GM19438 (cell line): ENCODE measurements at regions not wholly inside any gene's neighbourhood (a gene's known extent, or its start where the extent isn't known, plus 50 kb on each side); places are given as distances from the start of the nearest gene placed in this dataset.

Source experiments
- ATAC-seq: cut with Tn5 transposase; IDR thresholded peaks from one replicate; pipeline ENCODE4 v1.9.1; 2021; ENCODE audit warnings: low read depth; ENCODE audit not compliant: unreplicated experiment

GRCh38 chr1:55426619-55427018 is 211.5 kb upstream of the USP24 start:
- no peak for ATAC-seq

GRCh38 chr1:55426156-55426555 is 211.0 kb upstream of the USP24 start:
- no peak for ATAC-seq

- ATAC-seq, result no peak
These were observed 210.3 kb upstream of the USP24 start for GRCh38 chr1:55425310-55425930.

GRCh38 chr1:55423376-55423775 is 208.2 kb upstream of the USP24 start:
- no peak for ATAC-seq

- ATAC-seq, result no peak
These were observed 206.0 kb upstream of the USP24 start for GRCh38 chr1:55420929-55421716.

GRCh38 chr1:55420026-55420425 is 204.9 kb upstream of the USP24 start:
- no peak for ATAC-seq

- no peak for ATAC-seq
These were observed 203.2 kb upstream of the USP24 start for GRCh38 chr1:55418208-55419000.

GRCh38 chr1:55416164-55416842 is 201.1 kb upstream of the USP24 start:
- no peak for ATAC-seq

GRCh38 chr1:55413286-55413685 is 198.1 kb upstream of the USP24 start:
- no peak for ATAC-seq

GRCh38 chr1:55412060-55412459 is 196.9 kb upstream of the USP24 start:
- ATAC-seq, result no peak

GRCh38 chr1:55402671-55403464 is 187.7 kb upstream of the USP24 start:
- no peak for ATAC-seq

GRCh38 chr1:55402142-55402541 is 187.0 kb upstream of the USP24 start:
- no peak for ATAC-seq

GRCh38 chr1:55400508-55400907 is 185.3 kb upstream of the USP24 start:
- no peak for ATAC-seq

- ATAC-seq, result no peak
These were observed 184.2 kb upstream of the USP24 start for GRCh38 chr1:55399346-55399745.

- no peak for ATAC-seq
These were observed 181.3 kb upstream of the USP24 start for GRCh38 chr1:55396381-55396891.

- no peak for ATAC-seq
These were observed 173.8 kb upstream of the USP24 start for GRCh38 chr1:55388960-55389359.

GRCh38 chr1:55387145-55387544 is 172.0 kb upstream of the USP24 start:
- ATAC-seq, result no peak

- ATAC-seq, result no peak
These were observed 171.3 kb upstream of the USP24 start for GRCh38 chr1:55386456-55386855.

GRCh38 chr1:55385402-55386018 is 170.3 kb upstream of the USP24 start:
- ATAC-seq, result no peak
